Stimulated activated naive CD8-positive, alpha-beta T cell treated with anti-CD3 and anti-CD28 coated beads, Interleukin-15, amount 100 ng/mL, for 72 hours (primary cell): ENCODE measurements at regions not wholly inside any gene's neighbourhood (a gene's known extent, or its start where the extent isn't known, plus 50 kb on each side); places are given as distances from the start of the nearest gene placed in this dataset.

ENCODE experiments used
- ATAC-seq: fragments of 150-1000 bp; cut with Tn5 transposase; 2 replicates; pipeline ENCODE4 v1.10.0; 2021; ENCODE audit warnings: mild to moderate bottlenecking, moderate library complexity
- DNase-seq, 2 donors: peaks; one replicate each; pipeline ENCODE4 v3.0.0; 2021 to 2022
- H3K27ac Mint-ChIP-seq, 2 donors: one replicate each; pipeline ENCODE4 v1.8.0; 2022; ENCODE audit warnings: mild to moderate bottlenecking in 2 of 2, mixed read lengths in 2 of 2, moderate library complexity in 2 of 2
- H3K27me3 Mint-ChIP-seq: one replicate; pipeline ENCODE4 v1.8.0; 2022; ENCODE audit warnings: mixed read lengths
- H3K4me1 Mint-ChIP-seq: one replicate; pipeline ENCODE4 v1.8.0; 2022; ENCODE audit warnings: mild to moderate bottlenecking, mixed read lengths
- H3K4me3 Mint-ChIP-seq, 2 donors: one replicate each; pipeline ENCODE4 v1.8.0; 2022; ENCODE audit warnings: mild to moderate bottlenecking in 2 of 2, mixed read lengths in 2 of 2, moderate library complexity in 1 of 2
- H3K9me3 Mint-ChIP-seq, 2 donors: one replicate each; pipeline ENCODE4 v1.8.0; 2022; ENCODE audit warnings: mixed read lengths in 2 of 2

GRCh38 chr3:127088511-127089351, 104.2 kb upstream of the PRR23E start:
- Mint-ChIP-seq H3K27me3 (peaks cover 8% of the 10 kb centered on the region), H3K27ac (no peak overlapping the region), H3K9me3 (no peaks in the 10 kb centered on the region), H3K4me1 (no peaks in the 10 kb centered on the region), H3K4me3 (no peak overlapping the region)
- ATAC-seq (no peak), DNase-seq (no peak)

DNA sequence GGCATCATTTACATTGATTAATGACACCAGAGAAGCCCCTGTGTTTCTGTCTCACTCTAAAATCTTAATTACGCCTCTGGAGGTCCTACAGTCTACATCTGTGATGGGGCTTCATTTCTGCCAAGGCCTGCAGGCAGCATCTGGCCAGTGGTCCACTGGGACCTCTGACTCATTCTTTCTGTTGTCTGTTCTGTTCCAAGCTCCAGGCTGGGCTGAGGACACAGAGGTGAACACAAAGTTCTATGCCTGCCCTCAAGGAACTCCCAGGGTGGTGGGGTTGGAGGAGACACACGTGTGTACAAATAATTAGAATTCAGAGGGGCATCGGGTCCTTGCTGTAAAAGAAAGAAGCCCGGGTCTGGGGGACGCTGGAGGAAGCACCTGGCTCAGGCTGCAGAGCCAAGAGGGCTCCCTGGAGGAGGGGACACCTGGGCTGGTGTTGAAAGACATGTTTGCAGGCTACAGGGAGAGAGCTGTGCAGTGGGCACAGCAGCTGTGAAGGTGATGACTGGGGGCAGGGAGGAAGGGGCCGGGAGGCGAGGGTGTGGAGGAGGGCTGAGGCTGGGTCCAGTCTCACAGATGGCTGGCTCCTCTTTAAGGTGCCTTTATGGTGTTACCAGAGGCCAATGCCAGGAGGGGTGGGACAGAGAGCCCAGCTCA, 103.3 kb upstream of the PRR23E start:
- Mint-ChIP-seq H3K27ac (peak overlapping the region in 1 of 2 donors; percentile 79), H3K27me3 (peaks cover 8% of the 10 kb centered on the region), H3K9me3 (no peaks in the 10 kb centered on the region), H3K4me1 (no peaks in the 10 kb centered on the region), H3K4me3 (no peak overlapping the region)
- DNase-seq (no peak), ATAC-seq (peak; percentile 11)

GRCh38 chr3:127090218-127091160, 102.4 kb upstream of the PRR23E start:
- Mint-ChIP-seq H3K27ac (no peak overlapping the region), H3K4me1 (no peaks in the 10 kb centered on the region), H3K4me3 (no peak overlapping the region), H3K27me3 (peaks cover 8% of the 10 kb centered on the region), H3K9me3 (no peaks in the 10 kb centered on the region)
- ATAC-seq (peak; percentile 36), DNase-seq (no peak)

DNA sequence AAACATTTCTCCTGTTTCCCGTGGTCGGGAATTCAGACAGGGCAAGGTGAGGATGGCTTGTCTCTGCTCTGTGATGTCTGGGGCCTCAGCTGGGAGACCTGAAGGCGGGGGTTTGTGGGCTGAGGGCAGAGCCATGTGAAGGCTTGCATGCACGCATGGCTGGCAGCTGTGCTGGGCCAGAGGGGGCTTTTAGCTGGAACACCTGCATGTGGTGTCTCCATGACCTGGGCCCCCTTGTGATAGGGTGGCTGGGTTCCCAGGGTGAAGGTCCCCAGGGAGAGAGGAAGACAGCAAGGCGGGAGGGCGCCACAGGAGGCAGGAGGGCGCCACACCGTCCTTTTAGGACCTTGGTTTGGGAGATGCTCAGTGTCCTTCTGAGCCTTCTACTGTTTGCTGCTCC, 101.6 kb upstream of the PRR23E start:
- Mint-ChIP-seq H3K27me3 (peaks cover 8% of the 10 kb centered on the region), H3K4me3 (no peak overlapping the region), H3K9me3 (no peaks in the 10 kb centered on the region), H3K4me1 (no peaks in the 10 kb centered on the region), H3K27ac (no peak overlapping the region)
- ATAC-seq: no peak
- no peak for DNase-seq

DNA sequence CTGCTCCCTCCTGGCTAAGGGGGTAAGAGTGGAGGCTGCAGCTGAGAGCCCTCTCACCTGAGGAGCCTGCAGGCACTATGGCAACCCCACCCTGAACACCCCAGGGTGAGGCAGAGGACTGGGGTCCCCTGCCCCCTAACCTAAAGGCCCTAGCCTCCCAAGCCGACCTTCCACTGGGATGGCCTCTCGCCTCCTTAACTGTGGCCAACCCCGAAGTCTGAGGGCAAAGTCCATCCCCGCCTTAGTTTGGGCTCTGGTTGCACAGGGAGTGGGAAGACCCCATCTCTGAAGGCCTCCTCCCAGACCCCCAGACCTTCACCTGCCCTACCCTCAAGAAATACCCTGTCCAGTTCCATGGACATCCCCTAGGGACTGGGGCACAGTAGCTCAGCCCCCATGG, 100.6 kb upstream of the PRR23E start:
- no peaks in the 10 kb centered on the region for H3K4me1 Mint-ChIP-seq
- DNase-seq (no peak), ATAC-seq (no peak)
- no peak overlapping the region for H3K27ac Mint-ChIP-seq
- no peaks in the 10 kb centered on the region for H3K9me3 Mint-ChIP-seq
- H3K4me3 Mint-ChIP-seq: no peak overlapping the region
- H3K27me3 Mint-ChIP-seq: peaks cover 8% of the 10 kb centered on the region

DNA sequence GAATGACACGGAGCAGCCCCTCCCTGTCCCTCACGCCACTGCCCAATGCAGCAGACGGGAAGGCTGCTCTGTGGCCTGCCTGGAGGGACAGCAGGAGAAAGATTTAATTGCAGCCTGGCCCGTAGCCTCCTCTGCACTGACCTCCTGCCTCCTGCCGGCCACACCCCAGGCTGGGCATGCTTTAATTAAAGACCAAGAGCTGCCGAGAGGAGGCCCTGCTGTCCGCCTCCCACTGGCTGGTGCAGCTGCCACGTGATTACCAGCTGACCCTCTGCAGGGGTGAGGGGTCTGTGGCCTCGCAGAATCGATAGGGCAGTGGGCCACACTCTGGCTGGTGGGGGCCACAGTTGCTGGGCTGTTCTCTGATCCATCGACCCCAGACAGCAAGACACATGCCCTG, 100.2 kb upstream of the PRR23E start:
- H3K27me3 Mint-ChIP-seq: peaks cover 8% of the 10 kb centered on the region
- ATAC-seq (no peak), DNase-seq (no peak)
- no peaks in the 10 kb centered on the region for H3K4me1 Mint-ChIP-seq
- H3K4me3 Mint-ChIP-seq: no peak overlapping the region
- H3K9me3 Mint-ChIP-seq: no peaks in the 10 kb centered on the region
- H3K27ac Mint-ChIP-seq: no peak overlapping the region

DNA sequence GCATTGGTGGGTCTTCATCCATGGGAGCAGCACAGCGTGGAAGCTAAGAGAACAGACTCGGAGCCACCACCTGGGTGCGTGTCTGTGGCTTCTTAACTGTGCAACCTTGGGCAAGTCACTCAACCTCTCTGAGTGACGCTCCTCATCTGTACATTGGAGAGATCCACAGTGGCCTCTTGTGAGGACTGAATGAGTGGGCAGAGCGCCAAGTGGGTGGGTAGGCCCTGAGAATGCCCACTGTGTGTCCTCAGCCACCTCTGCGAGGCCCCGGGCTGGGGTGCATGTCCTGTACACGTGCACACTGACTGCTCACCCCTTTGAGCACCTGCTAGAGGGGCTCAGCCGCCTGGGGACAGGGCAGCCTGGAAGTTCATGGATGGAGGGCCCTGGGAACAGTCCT, 99.6 kb upstream of the PRR23E start:
- Mint-ChIP-seq H3K4me1 (no peaks in the 10 kb centered on the region), H3K27me3 (peaks cover 8% of the 10 kb centered on the region), H3K4me3 (no peak overlapping the region), H3K27ac (no peak overlapping the region), H3K9me3 (no peaks in the 10 kb centered on the region)
- ATAC-seq (no peak), DNase-seq (no peak)

DNA sequence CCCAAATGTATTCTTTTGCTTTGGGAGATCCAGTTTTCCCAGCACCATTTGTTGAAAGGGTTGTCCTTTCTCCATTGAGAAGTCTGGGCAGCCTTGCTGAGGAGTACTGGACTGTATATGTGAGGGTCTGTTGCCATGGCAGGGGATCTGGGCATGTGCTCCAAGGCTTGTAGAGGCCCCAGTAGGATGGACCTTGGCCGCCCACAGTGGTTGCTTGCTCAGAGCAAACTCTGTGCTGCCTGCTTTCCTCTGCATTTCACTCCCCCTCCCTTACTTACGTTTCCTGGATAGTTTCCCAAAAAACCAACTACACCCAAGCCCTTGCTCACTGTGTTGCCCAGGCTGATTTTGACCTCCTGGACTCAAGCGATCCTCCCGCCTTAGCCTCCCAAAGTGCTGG, 97.2 kb upstream of the PRR23E start:
- DNase-seq (no peak), ATAC-seq (no peak)
- Mint-ChIP-seq H3K4me3 (no peak overlapping the region), H3K27ac (no peak overlapping the region), H3K4me1 (no peaks in the 10 kb centered on the region), H3K9me3 (no peaks in the 10 kb centered on the region), H3K27me3 (no peaks in the 10 kb centered on the region)

GRCh38 chr3:127096256-127097071, 96.5 kb upstream of the PRR23E start:
- ATAC-seq (no peak), DNase-seq (no peak)
- Mint-ChIP-seq H3K27ac (no peak overlapping the region), H3K4me1 (no peaks in the 10 kb centered on the region), H3K9me3 (no peaks in the 10 kb centered on the region), H3K4me3 (no peak overlapping the region), H3K27me3 (no peaks in the 10 kb centered on the region)

DNA sequence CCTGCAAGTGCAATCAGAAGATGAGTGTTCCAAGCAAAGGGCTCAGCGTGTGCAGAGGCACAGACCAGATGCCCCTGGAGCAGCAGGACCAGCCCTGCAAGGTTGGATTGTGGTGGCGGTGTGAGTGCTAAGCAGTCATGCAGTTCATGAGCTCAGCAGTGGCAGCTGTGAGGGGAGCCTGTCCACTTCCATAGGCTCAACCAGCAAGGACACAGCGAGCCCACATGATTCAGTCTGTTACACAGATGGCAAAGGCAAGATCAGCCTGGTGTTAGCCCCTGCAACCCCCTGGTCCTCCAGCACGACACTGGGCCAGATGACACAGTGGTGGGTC, 95.9 kb upstream of the PRR23E start:
- no peak overlapping the region for H3K4me3 Mint-ChIP-seq
- H3K9me3 Mint-ChIP-seq: no peaks in the 10 kb centered on the region

DNA sequence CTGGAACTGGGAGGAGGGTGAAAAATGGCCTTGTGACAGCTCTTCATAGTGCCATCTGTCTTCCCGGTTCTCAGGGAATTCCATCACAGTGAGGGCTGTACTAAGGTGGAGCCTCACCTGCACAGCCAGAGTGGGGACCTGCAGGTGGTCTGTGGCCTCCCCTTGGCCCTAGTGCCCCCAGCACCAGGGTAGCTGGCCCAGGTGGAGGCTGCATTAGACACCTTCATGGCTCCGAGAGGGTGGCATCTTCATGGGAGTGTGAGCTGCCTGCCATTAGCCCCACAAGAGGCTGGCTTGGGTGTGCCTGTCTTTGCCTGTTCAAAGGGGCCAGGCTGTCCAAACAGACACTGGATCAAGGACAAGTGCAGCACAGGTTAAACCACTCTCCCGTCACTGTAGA, 95.5 kb upstream of the PRR23E start:
- DNase-seq (no peak), ATAC-seq (no peak)
- no peak overlapping the region for H3K4me3 Mint-ChIP-seq
- no peaks in the 10 kb centered on the region for H3K9me3 Mint-ChIP-seq
- H3K4me1 Mint-ChIP-seq: no peaks in the 10 kb centered on the region
- no peak overlapping the region for H3K27ac Mint-ChIP-seq
- no peaks in the 10 kb centered on the region for H3K27me3 Mint-ChIP-seq

More for the DNA sequence above, 95.9 kb upstream of the PRR23E start:
- Mint-ChIP-seq H3K27me3 (no peaks in the 10 kb centered on the region), H3K4me1 (no peaks in the 10 kb centered on the region), H3K27ac (no peak overlapping the region)
- ATAC-seq: no peak
- no peak for DNase-seq

GRCh38 chr3:127099982-127100381, 92.9 kb upstream of the PRR23E start:
- no peaks in the 10 kb centered on the region for H3K4me1 Mint-ChIP-seq
- no peak overlapping the region for H3K4me3 Mint-ChIP-seq
- no peak for DNase-seq
- H3K27ac Mint-ChIP-seq: no peak overlapping the region
- no peak for ATAC-seq
- H3K27me3 Mint-ChIP-seq: peaks cover 7% of the 10 kb centered on the region
- H3K9me3 Mint-ChIP-seq: no peaks in the 10 kb centered on the region

DNA sequence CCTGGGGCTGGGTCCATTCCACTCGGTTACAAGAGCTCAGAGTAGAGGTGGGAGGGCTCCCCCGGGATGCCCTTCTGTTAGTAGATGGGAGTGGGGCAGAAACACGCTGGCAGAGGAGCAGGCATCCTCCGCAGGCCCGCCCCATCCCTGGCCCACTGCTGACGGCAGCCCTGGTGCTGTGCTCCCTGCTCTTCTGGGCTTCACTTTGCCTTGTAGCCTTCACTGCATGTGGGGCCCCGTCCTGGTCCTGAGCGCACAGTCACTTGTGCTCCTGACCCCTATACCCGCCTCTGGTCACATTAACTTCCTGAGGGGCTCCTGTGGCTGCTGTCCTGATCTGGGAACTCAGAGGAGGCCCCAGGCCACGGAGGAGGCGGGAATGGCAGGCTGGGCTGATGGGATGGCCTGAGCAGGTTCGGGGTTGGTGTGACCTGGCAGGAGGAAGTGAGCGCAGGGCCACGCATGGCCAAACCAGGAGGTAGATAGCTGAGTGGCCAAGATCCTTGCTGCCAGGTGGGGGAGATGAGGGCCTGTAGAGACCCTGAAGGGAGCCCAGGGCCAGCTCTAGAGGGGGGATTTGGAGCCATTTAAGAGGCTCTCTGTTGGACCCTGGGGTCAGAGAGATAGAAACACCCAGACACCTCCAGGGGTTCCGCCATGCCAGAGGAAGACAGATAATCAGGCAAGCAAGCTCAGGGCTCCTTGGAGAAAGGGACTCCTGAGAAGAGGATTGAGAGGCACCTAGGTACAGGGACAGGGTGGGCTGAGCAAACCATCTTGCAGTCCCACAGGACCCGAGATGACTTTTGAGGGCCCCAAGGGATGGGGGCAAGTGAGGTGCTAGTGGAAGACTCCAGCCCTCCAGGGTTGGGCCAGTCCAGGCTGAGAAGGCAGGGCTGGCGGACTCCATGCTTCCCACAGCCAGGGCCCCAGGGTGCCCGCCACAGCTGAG, 92.2 kb upstream of the PRR23E start:
- no peak for DNase-seq
- H3K27me3 Mint-ChIP-seq: peaks cover 7% of the 10 kb centered on the region
- H3K4me1 Mint-ChIP-seq: no peaks in the 10 kb centered on the region
- H3K9me3 Mint-ChIP-seq: no peaks in the 10 kb centered on the region
- H3K27ac Mint-ChIP-seq: peak overlapping the region in 1 of 2 donors; percentile 38
- H3K4me3 Mint-ChIP-seq: no peak overlapping the region
- no peak for ATAC-seq

GRCh38 chr3:127101411-127102187, 91.3 kb upstream of the PRR23E start:
- no peak overlapping the region for H3K4me3 Mint-ChIP-seq
- no peak for ATAC-seq
- H3K27ac Mint-ChIP-seq: no peak overlapping the region
- H3K9me3 Mint-ChIP-seq: no peaks in the 10 kb centered on the region
- peaks cover 7% of the 10 kb centered on the region for H3K27me3 Mint-ChIP-seq
- no peaks in the 10 kb centered on the region for H3K4me1 Mint-ChIP-seq
- DNase-seq: no peak
